Muscle of leg (tissue), 3 donors: ENCODE measurements at regions not wholly inside any gene's neighbourhood (a gene's known extent, or its start where the extent isn't known, plus 50 kb on each side); places are given as distances from the start of the nearest gene placed in this dataset.

Experiments used
- DNase-seq: peaks from one replicate; pipeline ENCODE4 v3.0.0; 2013
- H3K27ac ChIP-seq: one replicate; pipeline ENCODE4 v1.5.1; 2013; ENCODE audit warnings: mild to moderate bottlenecking, low read length, control low read depth
- H3K27me3 ChIP-seq: one replicate; pipeline ENCODE4 v1.6.1; 2013; ENCODE audit warnings: low read length; ENCODE audit not compliant: control insufficient read depth, insufficient read depth
- H3K36me3 ChIP-seq: one replicate; pipeline ENCODE4 v1.6.1; 2013; ENCODE audit warnings: low read length; ENCODE audit not compliant: control insufficient read depth, insufficient read depth
- H3K4me1 ChIP-seq: one replicate; pipeline ENCODE4 v1.6.1; 2013; ENCODE audit warnings: low read length; ENCODE audit not compliant: control insufficient read depth, insufficient read depth
- H3K4me3 ChIP-seq: one replicate; pipeline ENCODE4 v1.5.1; 2013; ENCODE audit warnings: low read length, control low read depth
- H3K9me3 ChIP-seq: replicated peaks from 2 replicates; pipeline ENCODE4 v1.6.1; 2013; ENCODE audit warnings: low read depth, low read length; ENCODE audit not compliant: control insufficient read depth
- WGBS: methylation state at CpG from one replicate; pipeline ENCODE4 v1.1.5; 2013; ENCODE audit warnings: missing lambda C conversion rate; ENCODE audit not compliant: insufficient coverage; 5-methylcytosine and 5-hydroxymethylcytosine counted together

DNA sequence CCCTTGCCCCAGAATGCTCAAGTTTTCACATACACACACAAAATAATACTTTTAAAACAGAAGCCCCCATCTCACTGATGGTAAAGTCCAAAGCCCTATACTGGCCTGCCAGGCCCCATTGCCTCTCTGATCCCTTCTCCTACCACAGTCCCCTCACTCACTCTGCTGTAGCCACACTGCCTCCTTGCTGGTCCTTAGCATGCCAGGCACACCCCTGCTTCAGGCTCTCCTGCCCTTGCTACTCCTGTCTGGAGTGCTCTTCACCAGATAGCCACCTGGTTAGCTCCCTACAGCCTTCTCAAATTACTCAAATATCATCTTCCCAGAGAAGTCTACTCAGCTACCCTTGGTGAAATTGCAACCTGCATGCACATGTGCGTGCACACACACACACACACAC is 177.5 kb downstream of the C5orf15 start:
- Histone ChIP-seq H3K27ac (no peak overlapping the region), H3K4me1 (no peaks in the 10 kb centered on the region), H3K9me3 (no peaks in the 10 kb centered on the region), H3K4me3 (no peak overlapping the region), H3K36me3 (no peaks in the 10 kb centered on the region), H3K27me3 (no peaks in the 10 kb centered on the region)
- no peak for DNase-seq
- WGBS = 100% methylated on average over 1 of the region's 1 CpG

DNA sequence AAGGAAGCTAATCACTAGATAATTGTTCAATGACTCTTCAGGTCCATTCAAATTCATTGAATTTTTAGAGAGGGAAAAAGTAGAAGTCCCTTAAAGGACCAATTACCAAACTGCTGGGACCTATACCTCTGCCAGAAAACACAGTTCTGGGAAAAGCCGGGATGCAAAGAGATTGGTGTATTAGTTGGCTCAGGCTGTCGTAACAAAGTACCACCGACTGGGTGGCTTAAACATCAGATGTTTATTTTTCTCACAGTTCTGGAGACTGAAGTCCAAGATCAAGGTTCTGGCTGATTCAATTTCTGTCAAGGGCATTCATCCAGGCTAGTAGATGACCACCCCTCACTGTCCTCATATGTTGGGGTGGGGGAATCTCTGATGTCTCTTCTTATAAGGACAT is 177.1 kb upstream of the FSTL4 start:
- H3K4me1 ChIP-seq = no peaks in the 10 kb centered on the region
- no peak for DNase-seq
- no CpG with 5 or more reads among the region's 3 CpGs for WGBS
- H3K36me3 ChIP-seq = no peaks in the 10 kb centered on the region
- no peaks in the 10 kb centered on the region for H3K9me3 ChIP-seq
- no peaks in the 10 kb centered on the region for H3K27me3 ChIP-seq
- no peak overlapping the region for H3K27ac ChIP-seq
- no peak overlapping the region for H3K4me3 ChIP-seq

DNA sequence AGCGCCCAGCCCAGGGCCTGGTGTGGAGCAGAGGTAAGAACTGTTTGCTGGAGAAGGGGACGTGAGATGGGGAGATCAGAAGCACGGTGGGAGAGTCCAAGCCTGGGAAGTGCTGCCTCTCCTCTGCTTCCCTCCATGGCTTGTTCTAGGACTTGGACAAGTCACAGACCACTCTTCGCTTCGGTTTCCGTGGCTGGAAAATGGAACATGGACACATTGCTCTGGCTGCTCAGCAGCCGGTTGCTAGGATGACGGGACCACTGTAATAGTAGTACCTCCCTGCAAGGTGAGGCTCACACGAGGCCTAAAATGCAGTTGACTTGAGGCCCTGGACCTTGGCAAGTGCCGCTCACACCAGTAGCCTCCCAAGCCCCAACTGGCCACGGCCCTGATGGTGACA is 175.8 kb upstream of the FSTL4 start:
- H3K4me3 ChIP-seq = no peak overlapping the region
- DNase-seq = no peak
- peaks cover 2% of the 10 kb centered on the region for H3K27me3 ChIP-seq
- H3K36me3 ChIP-seq = no peaks in the 10 kb centered on the region
- H3K4me1 ChIP-seq = no peaks in the 10 kb centered on the region
- no peaks in the 10 kb centered on the region for H3K9me3 ChIP-seq
- no peak overlapping the region for H3K27ac ChIP-seq
- WGBS = 89% methylated on average over 9 of the region's 11 CpGs

GRCh38 chr5:133786420-133786819 is 174.1 kb upstream of the FSTL4 start:
- H3K9me3 ChIP-seq = no peaks in the 10 kb centered on the region
- 31% methylated on average over 4 of the region's 4 CpGs for WGBS
- H3K36me3 ChIP-seq = no peaks in the 10 kb centered on the region
- no peak for DNase-seq
- H3K4me1 ChIP-seq = no peaks in the 10 kb centered on the region
- no peak overlapping the region for H3K4me3 ChIP-seq
- no peak overlapping the region for H3K27ac ChIP-seq
- peaks cover 2% of the 10 kb centered on the region for H3K27me3 ChIP-seq

- 90% methylated on average over 2 of the region's 3 CpGs for WGBS
Measured at GRCh38 chr5:133785182-133785581, 172.8 kb upstream of the FSTL4 start.

GRCh38 chr5:133783481-133783880 is 171.1 kb upstream of the FSTL4 start:
- Histone ChIP-seq H3K9me3 (no peaks in the 10 kb centered on the region), H3K27ac (no peak overlapping the region), H3K4me3 (no peak overlapping the region), H3K36me3 (no peaks in the 10 kb centered on the region), H3K27me3 (peaks cover 2% of the 10 kb centered on the region), H3K4me1 (no peaks in the 10 kb centered on the region)
- DNase-seq = no peak
- WGBS = 78% methylated on average over 3 of the region's 5 CpGs

More at GRCh38 chr5:133785182-133785581, 172.8 kb upstream of the FSTL4 start:
- H3K9me3 ChIP-seq = no peaks in the 10 kb centered on the region
- no peaks in the 10 kb centered on the region for H3K36me3 ChIP-seq
- peaks cover 2% of the 10 kb centered on the region for H3K27me3 ChIP-seq
- no peaks in the 10 kb centered on the region for H3K4me1 ChIP-seq
- no peak overlapping the region for H3K4me3 ChIP-seq
- no peak for DNase-seq
- H3K27ac ChIP-seq = no peak overlapping the region

DNA sequence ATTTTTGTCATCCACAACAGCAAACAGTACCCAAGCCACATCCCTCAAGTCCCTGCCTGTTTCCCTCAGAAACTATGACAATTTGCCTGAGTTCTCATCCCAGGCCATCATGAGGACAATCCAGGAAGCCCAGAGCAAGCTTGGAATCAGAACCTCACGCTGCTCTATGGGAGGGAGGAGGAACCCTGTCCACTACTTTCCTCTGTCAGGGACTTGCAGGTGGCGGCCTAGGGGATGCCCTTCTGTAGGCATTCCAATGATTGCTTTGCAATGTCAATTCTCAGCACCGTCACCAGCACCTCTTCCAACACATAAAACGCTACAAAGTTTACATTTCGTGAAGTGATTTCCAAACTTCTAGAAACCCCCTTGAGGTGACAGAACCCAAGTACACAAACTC is 170.4 kb upstream of the FSTL4 start:
- 100% methylated on average over 3 of the region's 5 CpGs for WGBS
- DNase-seq = no peak
- no peaks in the 10 kb centered on the region for H3K9me3 ChIP-seq

GRCh38 chr5:133781436-133782225 is 169.3 kb upstream of the FSTL4 start:
- Histone ChIP-seq H3K4me3 (no peak overlapping the region), H3K27ac (no peak overlapping the region), H3K4me1 (no peaks in the 10 kb centered on the region), H3K9me3 (no peaks in the 10 kb centered on the region), H3K27me3 (peaks cover 2% of the 10 kb centered on the region), H3K36me3 (no peaks in the 10 kb centered on the region)
- 83% methylated on average over 2 of the region's 4 CpGs for WGBS
- DNase-seq = no peak

More for the DNA sequence above, 170.4 kb upstream of the FSTL4 start:
- Histone ChIP-seq H3K27me3 (peaks cover 2% of the 10 kb centered on the region), H3K36me3 (no peaks in the 10 kb centered on the region), H3K4me3 (no peak overlapping the region), H3K27ac (no peak overlapping the region), H3K4me1 (no peaks in the 10 kb centered on the region)

- Histone ChIP-seq H3K4me3 (no peak overlapping the region), H3K27me3 (peaks cover 2% of the 10 kb centered on the region), H3K27ac (no peak overlapping the region), H3K4me1 (no peaks in the 10 kb centered on the region), H3K36me3 (no peaks in the 10 kb centered on the region), H3K9me3 (no peaks in the 10 kb centered on the region)
- 80% methylated on average over 7 of the region's 8 CpGs for WGBS
- DNase-seq = no peak
Measured at GRCh38 chr5:133780619-133781280, 168.4 kb upstream of the FSTL4 start.

DNA sequence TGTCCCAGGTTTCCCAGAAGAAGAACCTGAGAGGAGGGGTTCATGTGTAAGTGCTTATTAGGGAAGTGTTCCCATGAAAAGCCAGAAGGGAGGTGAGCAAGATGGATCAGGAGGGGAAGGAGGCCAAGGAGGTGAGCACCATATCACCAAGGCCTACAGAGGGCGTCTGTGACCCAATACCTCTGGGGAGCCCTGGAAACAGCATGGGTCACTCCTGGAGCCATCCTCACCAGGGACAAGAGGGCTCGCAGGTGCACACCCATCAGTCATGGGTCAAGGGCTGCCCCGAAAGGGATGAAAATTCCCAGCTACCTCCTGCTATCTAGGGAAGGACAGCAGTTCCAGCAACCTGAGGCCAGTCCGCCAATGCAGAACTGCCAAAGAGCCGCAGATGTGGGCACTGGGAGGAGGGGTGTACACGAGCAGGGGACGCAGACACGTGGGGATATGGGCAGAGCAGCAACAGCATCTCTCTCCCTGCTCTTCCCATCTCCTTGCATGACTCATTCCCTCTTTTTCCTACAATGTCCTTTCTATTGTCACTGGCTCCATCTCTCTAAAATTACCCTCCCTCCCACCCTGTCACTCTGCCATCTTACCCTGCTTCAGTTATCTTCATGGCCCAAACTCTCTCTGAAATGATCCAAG is 167.6 kb upstream of the FSTL4 start:
- Histone ChIP-seq H3K9me3 (no peaks in the 10 kb centered on the region), H3K4me1 (no peaks in the 10 kb centered on the region), H3K27me3 (peaks cover 2% of the 10 kb centered on the region), H3K36me3 (no peaks in the 10 kb centered on the region), H3K27ac (no peak overlapping the region), H3K4me3 (no peak overlapping the region)
- 89% methylated on average over 4 of the region's 8 CpGs for WGBS
- no peak for DNase-seq
